ENCODE measurements at regions not wholly inside any gene's neighbourhood (a gene's known extent, or its start where the extent isn't known, plus 50 kb on each side); places are given as distances from the start of the nearest gene placed in this dataset.
"Not testable (repeated sequence)": the region's sequence is repeated elsewhere in the genome, so short reads cannot be mapped to it uniquely, and the experiment has no call there.

GRCh38 chr13:109271061-109271460 is 515.3 kb downstream of the IRS2 start:
- no peak overlapping the region for H3K4me3 ChIP-seq (ENCODE audit: control insufficient read depth in 1 of 2, extremely low read depth in 1 of 2, low read length in 1 of 2)
- H3K4me1 Mint-ChIP-seq = no peaks in the 10 kb centered on the region
- H3K36me3 Mint-ChIP-seq = no peaks in the 10 kb centered on the region
- no peaks in the 10 kb centered on the region for H3K4me1 ChIP-seq (ENCODE audit: control insufficient read depth in 1 of 2, extremely low read depth in 1 of 2, insufficient read depth in 2 of 2, low read length in 2 of 2)
- WGBS (ENCODE audit: insufficient coverage) = 61% methylated on average over 4 of the region's 9 CpGs
- CTCF ChIA-PET = no interaction called here
- H3K4me3 Mint-ChIP-seq = no peak overlapping the region
- no peak for ATAC-seq (replicated peaks in 1 of 4)
- peaks cover 7% of the 10 kb centered on the region in 2 donors for H3K27me3 Mint-ChIP-seq
- H3K36me3 ChIP-seq (ENCODE audit: control insufficient read depth in 2 of 2, extremely low read depth in 1 of 2, insufficient read depth in 1 of 2, low read length in 1 of 2) = no peaks in the 10 kb centered on the region
- POLR2A ChIA-PET = no interaction called here
- H3K27me3 ChIP-seq (replicated peaks in 1 of 2; ENCODE audit: control insufficient read depth in 2 of 2, extremely low read depth in 1 of 2, insufficient read depth in 2 of 2, low read length in 1 of 2) = no peaks in the 10 kb centered on the region
- H3K27ac ChIP-seq (ENCODE audit: low read length) = no peak overlapping the region
- peaks cover 0 to 5% (median 0%) of the 10 kb centered on the region in 3 donors for H3K9me3 Mint-ChIP-seq
- H3K9me3 ChIP-seq = no peaks in the 10 kb centered on the region
- no peak for DNase-seq
- H3K27ac Mint-ChIP-seq = no peak overlapping the region

GRCh38 chr13:109269381-109269780 is 517.0 kb downstream of the IRS2 start:
- DNase-seq; H3K36me3 Mint-ChIP-seq; H3K27ac Mint-ChIP-seq; H3K4me1 ChIP-seq (ENCODE audit: control insufficient read depth in 1 of 2, extremely low read depth in 1 of 2, insufficient read depth in 2 of 2, low read length in 2 of 2); H3K4me1 Mint-ChIP-seq; H3K27me3 ChIP-seq (replicated peaks in 1 of 2; ENCODE audit: control insufficient read depth in 2 of 2, extremely low read depth in 1 of 2, insufficient read depth in 2 of 2, low read length in 1 of 2); CTCF ChIA-PET; POLR2A ChIA-PET; H3K9me3 Mint-ChIP-seq; H3K36me3 ChIP-seq (ENCODE audit: control insufficient read depth in 2 of 2, extremely low read depth in 1 of 2, insufficient read depth in 1 of 2, low read length in 1 of 2); H3K4me3 Mint-ChIP-seq; H3K27ac ChIP-seq (ENCODE audit: low read length); H3K4me3 ChIP-seq (ENCODE audit: control insufficient read depth in 1 of 2, extremely low read depth in 1 of 2, low read length in 1 of 2); ATAC-seq (replicated peaks in 1 of 4); H3K27me3 Mint-ChIP-seq; H3K9me3 ChIP-seq: not testable (repeated sequence)
- WGBS (ENCODE audit: insufficient coverage) = 100% methylated on average over 1 of the region's 4 CpGs

GRCh38 chr13:109268492-109268891 is 517.9 kb downstream of the IRS2 start:
- not testable (repeated sequence) for H3K4me3 ChIP-seq (ENCODE audit: control insufficient read depth in 1 of 2, extremely low read depth in 1 of 2, low read length in 1 of 2)

GRCh38 chr13:109267400-109267799 is 519.0 kb downstream of the IRS2 start:
- ATAC-seq (replicated peaks in 1 of 4); H3K9me3 ChIP-seq; H3K36me3 Mint-ChIP-seq; H3K27ac ChIP-seq (ENCODE audit: low read length); H3K27me3 ChIP-seq (replicated peaks in 1 of 2; ENCODE audit: control insufficient read depth in 2 of 2, extremely low read depth in 1 of 2, insufficient read depth in 2 of 2, low read length in 1 of 2); H3K36me3 ChIP-seq (ENCODE audit: control insufficient read depth in 2 of 2, extremely low read depth in 1 of 2, insufficient read depth in 1 of 2, low read length in 1 of 2); CTCF ChIA-PET; DNase-seq; H3K4me1 ChIP-seq (ENCODE audit: control insufficient read depth in 1 of 2, extremely low read depth in 1 of 2, insufficient read depth in 2 of 2, low read length in 2 of 2); H3K27me3 Mint-ChIP-seq; H3K27ac Mint-ChIP-seq; POLR2A ChIA-PET; H3K4me1 Mint-ChIP-seq; H3K4me3 Mint-ChIP-seq; H3K9me3 Mint-ChIP-seq; H3K4me3 ChIP-seq (ENCODE audit: control insufficient read depth in 1 of 2, extremely low read depth in 1 of 2, low read length in 1 of 2): not testable (repeated sequence)
- 78% methylated on average over 4 of the region's 4 CpGs for WGBS (ENCODE audit: insufficient coverage)

More at GRCh38 chr13:109268492-109268891, 517.9 kb downstream of the IRS2 start:
- POLR2A ChIA-PET; ATAC-seq (replicated peaks in 1 of 4); H3K36me3 ChIP-seq (ENCODE audit: control insufficient read depth in 2 of 2, extremely low read depth in 1 of 2, insufficient read depth in 1 of 2, low read length in 1 of 2); CTCF ChIA-PET; H3K27ac ChIP-seq (ENCODE audit: low read length); H3K36me3 Mint-ChIP-seq; H3K4me1 Mint-ChIP-seq; DNase-seq; H3K9me3 ChIP-seq; H3K9me3 Mint-ChIP-seq; H3K27ac Mint-ChIP-seq; H3K4me1 ChIP-seq (ENCODE audit: control insufficient read depth in 1 of 2, extremely low read depth in 1 of 2, insufficient read depth in 2 of 2, low read length in 2 of 2); H3K4me3 Mint-ChIP-seq; H3K27me3 Mint-ChIP-seq; H3K27me3 ChIP-seq (replicated peaks in 1 of 2; ENCODE audit: control insufficient read depth in 2 of 2, extremely low read depth in 1 of 2, insufficient read depth in 2 of 2, low read length in 1 of 2): not testable (repeated sequence)
- WGBS (ENCODE audit: insufficient coverage) = 100% methylated on average over 1 of the region's 3 CpGs

- DNase-seq; ATAC-seq (replicated peaks in 1 of 4); H3K36me3 Mint-ChIP-seq; CTCF ChIA-PET; H3K27me3 ChIP-seq (replicated peaks in 1 of 2; ENCODE audit: control insufficient read depth in 2 of 2, extremely low read depth in 1 of 2, insufficient read depth in 2 of 2, low read length in 1 of 2); H3K4me1 ChIP-seq (ENCODE audit: control insufficient read depth in 1 of 2, extremely low read depth in 1 of 2, insufficient read depth in 2 of 2, low read length in 2 of 2); H3K4me3 Mint-ChIP-seq; H3K4me1 Mint-ChIP-seq; H3K9me3 Mint-ChIP-seq; H3K27me3 Mint-ChIP-seq; H3K4me3 ChIP-seq (ENCODE audit: control insufficient read depth in 1 of 2, extremely low read depth in 1 of 2, low read length in 1 of 2); POLR2A ChIA-PET; H3K27ac ChIP-seq (ENCODE audit: low read length); H3K9me3 ChIP-seq; H3K36me3 ChIP-seq (ENCODE audit: control insufficient read depth in 2 of 2, extremely low read depth in 1 of 2, insufficient read depth in 1 of 2, low read length in 1 of 2); H3K27ac Mint-ChIP-seq: not testable (repeated sequence)
- WGBS (ENCODE audit: insufficient coverage) = 71% methylated on average over 7 of the region's 8 CpGs
Observed at GRCh38 chr13:109265438-109265742, 521.0 kb downstream of the IRS2 start.

- not testable (repeated sequence) for H3K9me3 Mint-ChIP-seq, H3K4me1 Mint-ChIP-seq
Observed at GRCh38 chr13:109264603-109265437, 521.6 kb downstream of the IRS2 start.

GRCh38 chr13:109257761-109258157 is 528.6 kb downstream of the IRS2 start:
- H3K27me3 Mint-ChIP-seq; DNase-seq; H3K27me3 ChIP-seq (replicated peaks in 1 of 2; ENCODE audit: control insufficient read depth in 2 of 2, extremely low read depth in 1 of 2, insufficient read depth in 2 of 2, low read length in 1 of 2); H3K27ac ChIP-seq (ENCODE audit: low read length); H3K36me3 Mint-ChIP-seq; POLR2A ChIA-PET; H3K27ac Mint-ChIP-seq; H3K9me3 ChIP-seq; CTCF ChIA-PET; H3K4me1 Mint-ChIP-seq; H3K36me3 ChIP-seq (ENCODE audit: control insufficient read depth in 2 of 2, extremely low read depth in 1 of 2, insufficient read depth in 1 of 2, low read length in 1 of 2); H3K4me3 ChIP-seq (ENCODE audit: control insufficient read depth in 1 of 2, extremely low read depth in 1 of 2, low read length in 1 of 2); H3K4me3 Mint-ChIP-seq; H3K4me1 ChIP-seq (ENCODE audit: control insufficient read depth in 1 of 2, extremely low read depth in 1 of 2, insufficient read depth in 2 of 2, low read length in 2 of 2); ATAC-seq (replicated peaks in 1 of 4): not testable (repeated sequence)
- no CpG with 5 or more reads among the region's 6 CpGs for WGBS (ENCODE audit: insufficient coverage)
- peaks cover 5 to 12% (median 8%) of the 10 kb centered on the region in 3 donors for H3K9me3 Mint-ChIP-seq

More at GRCh38 chr13:109264603-109265437, 521.6 kb downstream of the IRS2 start:
- POLR2A ChIA-PET; H3K27ac Mint-ChIP-seq; H3K4me1 ChIP-seq (ENCODE audit: control insufficient read depth in 1 of 2, extremely low read depth in 1 of 2, insufficient read depth in 2 of 2, low read length in 2 of 2); H3K36me3 Mint-ChIP-seq; ATAC-seq (replicated peaks in 1 of 4); H3K27me3 ChIP-seq (replicated peaks in 1 of 2; ENCODE audit: control insufficient read depth in 2 of 2, extremely low read depth in 1 of 2, insufficient read depth in 2 of 2, low read length in 1 of 2); H3K4me3 ChIP-seq (ENCODE audit: control insufficient read depth in 1 of 2, extremely low read depth in 1 of 2, low read length in 1 of 2); H3K27ac ChIP-seq (ENCODE audit: low read length); H3K27me3 Mint-ChIP-seq; H3K4me3 Mint-ChIP-seq; H3K36me3 ChIP-seq (ENCODE audit: control insufficient read depth in 2 of 2, extremely low read depth in 1 of 2, insufficient read depth in 1 of 2, low read length in 1 of 2); DNase-seq; H3K9me3 ChIP-seq: not testable (repeated sequence)
- WGBS (ENCODE audit: insufficient coverage) = 73% methylated on average over 4 of the region's 14 CpGs
- CTCF ChIA-PET = interaction anchor here in 1 of 2 donors (0.6 kb wide), 1 partner anchor 718 kb away, joined by 6 read pairs; no protein-coding TSS in a partner anchor
